Breast epithelium (tissue), 4 donors: ENCODE measurements at regions not wholly inside any gene's neighbourhood (a gene's known extent, or its start where the extent isn't known, plus 50 kb on each side); places are given as distances from the start of the nearest gene placed in this dataset.

Source experiments
- DNase-seq, 2 donors: peaks; one replicate each; pipeline ENCODE4 v3.0.0-alpha.2; 2019; ENCODE audit warnings: low spot score in 2 of 2
- H3K27ac ChIP-seq, 2 donors: fragments of 200-600 bp; sonication (generic) in 1 of 2; one replicate each; pipeline ENCODE4 v1.5.1; 2016 to 2019; ENCODE audit warnings: mild to moderate bottlenecking in 1 of 2
- H3K27me3 ChIP-seq, 2 donors: fragments of 200-600 bp; sonication (generic) in 1 of 2; one replicate each; pipeline versions ENCODE4 v1.5.1 to v1.6.0; 2017 to 2019; ENCODE audit warnings: control low read depth in 1 of 2, mild to moderate bottlenecking in 1 of 2
- H3K36me3 ChIP-seq: fragments of 200-600 bp; one replicate; pipeline ENCODE4 v1.5.1; 2019
- H3K4me1 ChIP-seq, 2 donors: fragments of 200-600 bp; sonication (generic); one replicate each; pipeline ENCODE4 v1.5.1; 2016 to 2019; ENCODE audit warnings: control low read depth in 1 of 2
- H3K4me3 ChIP-seq, 3 donors: fragments of 200-600 bp; sonication (generic); 1 replicate in 2 of 3; 2 replicates in 1 of 3; pipeline ENCODE4 v1.5.1; 2016 to 2019; ENCODE audit warnings: mild to moderate bottlenecking in 3 of 3, moderate library complexity in 2 of 3
- H3K9me3 ChIP-seq, 2 donors: fragments of 200-600 bp; sonication (generic) in 1 of 2; one replicate each; pipeline ENCODE4 v1.5.1; 2016 to 2019; ENCODE audit warnings: control low read depth in 1 of 2
- CTCF ChIP-seq, 3 donors: fragments of 450-650 bp; IDR thresholded peaks; one replicate each; pipeline ENCODE4 v1.5.1; 2016 to 2017; ENCODE audit warnings: antibody characterized with exemption in 3 of 3, mild to moderate bottlenecking in 3 of 3, moderate library complexity in 3 of 3
- POLR2A ChIP-seq: fragments of 450-650 bp; IDR thresholded peaks from one replicate; pipeline ENCODE4 v1.6.1; 2016; ENCODE audit warnings: antibody characterized with exemption, mild to moderate bottlenecking, moderate library complexity
- POLR2AphosphoS5 ChIP-seq, 3 donors: sonication (generic); formaldehyde crosslinking; IDR thresholded peaks; one replicate each; pipeline ENCODE4 v1.6.1; 2017; ENCODE audit warnings: antibody characterized with exemption in 3 of 3
- intact Hi-C: fragments of 100-400 bp; cut with DNase I; formaldehyde crosslinking; loops from one replicate; pipeline ENCODE4 v1.15.1; 2023; ENCODE audit warnings: low total_unique reads

GRCh38 chr14:106211334-106211900 is 685.0 kb downstream of the TMEM121 start:
- Histone ChIP-seq H3K27ac (no peak overlapping the region), H3K9me3 (no peaks in the 10 kb centered on the region), H3K4me1 (no peaks in the 10 kb centered on the region), H3K36me3 (no peaks in the 10 kb centered on the region), H3K4me3 (no peak overlapping the region), H3K27me3 (peaks cover 0 to 23% of the 10 kb centered on the region in 2 donors)
- no peak for DNase-seq
- TF ChIP-seq POLR2AphosphoS5 (IDR thresholded peaks at IDR 0.05) (no peak), POLR2A (no peak), CTCF (IDR thresholded peaks at IDR 0.05) (no peak)
- intact Hi-C loops, result no loop called here

- Histone ChIP-seq H3K4me3 (no peak overlapping the region), H3K9me3 (no peaks in the 10 kb centered on the region), H3K27ac (no peak overlapping the region), H3K27me3 (peaks cover 0 to 14% of the 10 kb centered on the region in 2 donors), H3K36me3 (no peaks in the 10 kb centered on the region), H3K4me1 (no peaks in the 10 kb centered on the region)
- TF ChIP-seq POLR2A, result no peak
- TF ChIP-seq POLR2AphosphoS5 (IDR thresholded peaks at IDR 0.05), result no peak
- TF ChIP-seq CTCF (IDR thresholded peaks at IDR 0.05), result no peak
- no peak for DNase-seq
- intact Hi-C loops, result no loop called here
These were observed 688.8 kb downstream of the TMEM121 start for GRCh38 chr14:106215229-106215628.

DNA sequence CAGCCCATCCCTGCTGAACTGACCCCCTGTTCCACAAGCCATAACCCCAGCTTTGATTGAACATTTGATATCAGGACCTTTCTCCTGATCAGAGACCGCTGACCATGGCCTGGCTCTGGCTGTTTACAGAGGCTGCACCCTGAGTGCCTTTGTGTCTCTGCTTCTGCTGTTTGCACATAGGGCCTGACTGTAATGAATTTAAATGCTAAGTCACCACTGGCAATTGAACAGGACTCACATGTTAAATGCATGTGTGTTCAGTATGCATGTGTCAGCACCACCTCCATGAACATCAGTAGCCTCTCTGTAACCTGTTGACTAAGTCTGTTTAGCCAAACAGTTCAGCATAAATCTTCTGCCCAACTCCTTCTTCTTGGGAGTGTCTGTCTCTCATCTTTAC is 690.3 kb downstream of the TMEM121 start:
- no peak overlapping the region for H3K27ac ChIP-seq
- H3K27me3 ChIP-seq, result peaks cover 0 to 14% of the 10 kb centered on the region in 2 donors
- H3K36me3 ChIP-seq, result no peaks in the 10 kb centered on the region
- H3K9me3 ChIP-seq, result no peaks in the 10 kb centered on the region
- no peak for TF ChIP-seq POLR2A
- TF ChIP-seq CTCF (IDR thresholded peaks at IDR 0.05), result no peak
- no peak for TF ChIP-seq POLR2AphosphoS5 (IDR thresholded peaks at IDR 0.05)
- no peak overlapping the region for H3K4me3 ChIP-seq
- no peaks in the 10 kb centered on the region for H3K4me1 ChIP-seq
- intact Hi-C loops, result no loop called here
- DNase-seq, result no peak

DNA sequence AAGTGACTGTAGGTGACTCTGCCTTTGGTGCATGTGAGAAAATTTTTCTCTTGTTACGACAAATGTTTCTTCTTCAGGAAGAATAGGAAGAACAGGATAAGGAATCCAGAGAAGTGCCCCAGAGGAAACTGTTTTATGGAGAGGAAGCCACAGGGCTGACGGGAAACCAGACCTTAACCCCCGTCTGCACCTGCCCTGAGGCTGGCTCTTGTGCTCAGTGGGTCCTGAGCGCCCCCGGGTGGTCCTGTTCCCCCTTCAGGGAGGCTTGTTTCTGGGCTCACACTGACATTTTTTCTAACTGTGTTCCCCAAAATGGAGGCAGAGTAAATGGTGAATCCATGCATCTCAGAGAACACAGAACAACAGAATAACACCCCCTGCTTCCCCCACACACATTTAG is 691.8 kb downstream of the TMEM121 start:
- H3K4me3 ChIP-seq, result no peak overlapping the region
- TF ChIP-seq CTCF (IDR thresholded peaks at IDR 0.05) (no peak), POLR2AphosphoS5 (IDR thresholded peaks at IDR 0.05) (no peak), POLR2A (no peak)
- DNase-seq, result no peak
- no peaks in the 10 kb centered on the region for H3K4me1 ChIP-seq
- intact Hi-C loops, result no loop called here
- no peaks in the 10 kb centered on the region for H3K36me3 ChIP-seq
- peaks cover 0 to 6% of the 10 kb centered on the region in 2 donors for H3K27me3 ChIP-seq
- no peaks in the 10 kb centered on the region for H3K9me3 ChIP-seq
- no peak overlapping the region for H3K27ac ChIP-seq

DNA sequence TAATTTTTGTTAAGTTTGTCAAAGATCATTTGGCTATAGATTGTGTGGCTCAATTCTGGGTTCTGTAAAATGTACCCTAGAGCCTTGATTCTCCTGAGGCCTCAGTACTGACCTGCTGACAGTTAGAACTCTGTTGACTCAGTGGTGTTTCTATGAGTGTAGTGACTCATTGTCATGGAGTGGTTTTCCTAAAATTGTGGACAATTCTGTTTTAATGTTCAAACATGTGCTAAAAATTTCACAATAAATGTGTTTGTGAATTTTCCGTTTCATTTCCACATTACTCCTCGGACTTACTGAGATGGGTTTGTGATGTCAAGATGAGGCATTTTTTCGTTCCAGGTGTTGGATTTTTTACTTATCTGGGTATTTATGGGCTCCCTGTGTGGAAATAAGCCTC is 695.9 kb downstream of the TMEM121 start:
- Histone ChIP-seq H3K27ac (no peak overlapping the region), H3K9me3 (no peaks in the 10 kb centered on the region), H3K4me3 (no peak overlapping the region), H3K36me3 (no peaks in the 10 kb centered on the region), H3K4me1 (no peaks in the 10 kb centered on the region), H3K27me3 (peaks cover 0 to 6% of the 10 kb centered on the region in 2 donors)
- DNase-seq, result no peak
- TF ChIP-seq POLR2A, result no peak
- no peak for TF ChIP-seq CTCF (IDR thresholded peaks at IDR 0.05)
- TF ChIP-seq POLR2AphosphoS5 (IDR thresholded peaks at IDR 0.05), result no peak
- intact Hi-C loops, result no loop called here
